GM03348 (cell line): ENCODE measurements at regions not wholly inside any gene's neighbourhood (a gene's known extent, or its start where the extent isn't known, plus 50 kb on each side); places are given as distances from the start of the nearest gene placed in this dataset.

Experiments
- DNase-seq: peaks from one replicate; pipeline ENCODE4 v3.0.0; 2012; ENCODE audit warnings: low spot score

DNA sequence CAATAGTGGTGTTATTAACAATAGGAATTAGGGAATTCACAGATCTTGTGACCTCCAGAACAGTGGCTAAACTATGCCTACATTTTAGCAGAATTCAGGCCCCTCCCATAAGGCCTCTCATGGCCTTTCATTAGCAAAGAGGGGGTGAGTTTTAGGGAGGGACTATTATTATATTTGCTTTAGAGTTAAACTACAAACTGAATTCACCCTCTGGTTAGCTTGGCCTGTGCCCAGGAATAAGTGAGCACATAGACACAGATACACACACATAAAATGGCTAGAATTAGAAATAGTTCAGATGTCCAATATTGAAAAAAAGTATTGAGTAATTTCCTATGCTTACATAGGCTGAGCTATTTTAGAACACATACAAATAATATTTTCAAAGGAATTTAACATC, 818.8 kb upstream of the COBL start:
- no peak for DNase-seq

DNA sequence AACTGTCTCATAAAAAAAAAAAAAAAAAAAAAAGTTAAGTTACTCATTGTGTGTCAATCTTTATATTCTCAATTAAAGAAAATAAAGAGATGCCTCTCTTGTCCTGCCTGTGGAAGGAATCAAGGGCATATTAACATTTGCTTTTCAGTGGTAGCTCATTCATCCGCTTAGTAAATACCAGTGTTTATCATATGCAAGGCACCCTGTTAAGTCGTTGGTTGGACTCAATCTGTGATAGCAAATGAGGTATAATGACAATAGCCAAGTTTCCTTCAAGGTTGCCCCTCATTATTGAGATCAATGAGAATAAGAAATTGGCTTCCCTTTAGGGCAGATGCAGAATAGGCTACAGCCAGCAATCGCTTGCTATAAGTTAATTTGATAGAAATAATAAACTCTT, 812.7 kb upstream of the COBL start:
- no peak for DNase-seq

DNA sequence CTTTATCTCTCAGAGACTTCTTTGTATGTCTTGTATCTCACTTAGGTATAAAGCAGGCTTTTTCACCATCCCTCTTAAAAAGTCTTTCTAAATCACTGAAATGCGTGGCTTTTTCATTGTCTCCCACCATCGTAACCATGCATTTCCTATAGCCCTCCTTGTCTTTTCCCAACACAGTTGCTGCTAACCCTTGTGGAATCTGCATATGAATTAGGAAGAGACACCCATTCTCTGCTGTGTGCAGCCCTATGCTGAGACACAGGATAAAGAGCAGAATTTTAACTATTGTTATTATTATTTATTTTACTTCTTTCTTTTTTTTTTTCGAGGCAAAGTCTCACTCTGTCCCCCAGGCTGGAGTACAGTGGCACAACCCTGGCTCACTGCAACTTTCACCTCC, 804.3 kb upstream of the COBL start:
- DNase-seq, result no peak

DNA sequence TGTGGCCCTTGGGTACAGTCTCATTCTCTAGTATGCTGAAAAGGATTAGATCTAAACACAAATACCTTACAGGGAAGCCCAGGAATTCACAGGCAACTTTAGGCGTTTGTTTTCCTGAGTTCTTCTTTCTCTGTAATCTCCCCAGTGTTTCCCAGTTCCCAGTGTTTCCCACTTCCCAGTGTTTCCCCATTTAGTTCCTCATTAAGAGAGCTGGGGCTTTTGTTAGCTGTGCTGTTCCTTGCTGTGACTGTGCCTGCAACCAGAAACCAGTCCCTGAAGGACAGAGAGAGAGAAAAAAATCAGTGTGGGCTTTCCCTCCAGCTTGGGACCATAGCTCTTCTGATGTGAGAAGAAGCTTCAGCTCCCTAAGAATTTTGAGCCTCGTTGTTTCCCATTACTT, 802.9 kb upstream of the COBL start:
- no peak for DNase-seq

DNA sequence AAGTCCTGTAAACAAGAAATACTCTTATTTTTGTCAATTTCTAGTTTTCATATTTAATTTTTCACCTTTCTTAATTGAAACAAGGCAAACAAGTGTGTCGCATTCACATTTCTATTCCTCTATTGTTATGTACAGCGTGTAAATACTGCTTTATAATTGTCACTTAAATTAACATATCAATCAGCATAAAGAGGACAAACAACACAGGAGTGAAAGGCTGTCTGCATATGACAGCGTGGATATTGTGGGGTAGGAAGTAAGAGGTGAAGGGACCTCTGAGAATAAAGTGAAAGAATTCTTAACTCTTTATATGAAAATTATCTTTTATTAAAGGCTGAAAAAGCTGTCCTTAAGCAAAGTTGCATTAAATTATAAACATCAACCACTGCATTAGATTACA, 797.9 kb upstream of the COBL start:
- DNase-seq, result no peak

DNA sequence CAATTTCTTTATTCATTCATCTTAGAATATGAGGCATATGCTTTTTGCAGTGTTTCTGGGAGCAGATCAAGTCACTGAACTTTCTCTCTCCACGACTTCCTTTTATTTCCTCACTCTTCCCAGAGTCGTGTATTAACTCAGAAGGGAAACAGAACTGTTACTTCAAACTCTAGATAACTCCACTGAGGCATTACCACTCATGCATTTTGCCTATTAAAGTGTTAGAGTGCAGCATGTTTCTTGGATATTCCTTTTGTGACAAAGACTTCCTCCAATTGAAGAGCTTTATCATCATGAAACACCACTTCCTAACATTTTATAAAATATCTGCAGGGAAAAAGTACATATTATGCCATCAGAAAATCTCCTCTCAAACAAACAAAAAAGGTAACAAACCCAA, 797.4 kb upstream of the COBL start:
- DNase-seq, result no peak

DNA sequence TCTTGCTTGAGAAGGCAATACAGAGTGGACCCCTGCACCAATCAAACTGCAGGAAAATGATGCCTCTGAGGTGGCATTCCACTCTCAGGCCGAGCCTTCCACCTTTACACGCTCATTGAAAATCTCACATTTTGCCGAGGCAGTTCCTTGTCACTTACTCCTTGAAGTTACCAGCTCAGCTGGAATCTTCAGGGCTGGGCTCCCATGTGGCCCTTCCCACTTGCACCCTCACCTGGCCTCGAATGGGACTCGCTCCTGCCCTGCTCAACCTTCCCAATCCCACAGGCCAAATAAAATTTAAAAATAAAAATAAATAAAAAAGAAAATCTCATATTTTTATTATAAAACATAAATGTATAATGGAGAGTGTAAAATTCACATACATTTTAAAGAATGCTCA, 790.7 kb upstream of the COBL start:
- DNase-seq, result no peak

DNA sequence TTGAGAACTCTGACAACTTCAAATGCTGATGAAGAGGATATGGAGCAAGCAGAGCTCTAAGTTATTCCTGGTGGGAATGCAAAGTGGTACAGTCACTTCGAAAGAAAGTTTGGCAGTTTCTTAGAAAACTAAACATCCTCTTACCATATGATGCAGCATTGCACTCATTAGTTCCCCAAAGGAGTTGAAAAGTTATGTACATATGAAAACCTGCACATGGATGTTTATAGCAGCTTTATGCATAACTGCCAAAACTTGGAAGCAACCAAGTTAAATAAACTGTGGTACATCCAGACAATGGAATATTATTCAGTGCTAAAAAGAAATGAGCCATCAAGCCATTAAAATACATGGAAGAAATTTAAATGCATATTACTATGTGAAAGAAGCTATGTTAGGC, 779.3 kb upstream of the COBL start:
- DNase-seq, result no peak

DNA sequence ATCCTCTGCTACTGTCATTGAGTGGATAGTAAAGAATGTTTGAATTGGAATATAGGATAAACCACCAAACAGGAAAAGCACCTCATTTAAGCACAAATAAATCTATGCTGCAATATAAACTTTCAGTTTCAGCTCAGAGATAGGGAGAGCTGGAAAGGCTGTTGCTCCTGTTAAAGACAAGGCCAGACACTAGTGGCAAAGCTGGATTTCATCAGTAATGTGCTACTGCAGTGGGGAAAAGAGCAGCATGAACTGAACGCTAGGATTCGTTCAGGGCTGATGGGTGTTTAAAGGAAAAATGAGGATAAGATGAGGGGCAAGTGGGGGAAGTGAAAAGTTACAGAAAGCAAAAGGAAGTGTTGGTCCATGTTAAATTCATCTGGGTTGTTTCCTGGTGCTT, 775.4 kb upstream of the COBL start:
- no peak for DNase-seq

DNA sequence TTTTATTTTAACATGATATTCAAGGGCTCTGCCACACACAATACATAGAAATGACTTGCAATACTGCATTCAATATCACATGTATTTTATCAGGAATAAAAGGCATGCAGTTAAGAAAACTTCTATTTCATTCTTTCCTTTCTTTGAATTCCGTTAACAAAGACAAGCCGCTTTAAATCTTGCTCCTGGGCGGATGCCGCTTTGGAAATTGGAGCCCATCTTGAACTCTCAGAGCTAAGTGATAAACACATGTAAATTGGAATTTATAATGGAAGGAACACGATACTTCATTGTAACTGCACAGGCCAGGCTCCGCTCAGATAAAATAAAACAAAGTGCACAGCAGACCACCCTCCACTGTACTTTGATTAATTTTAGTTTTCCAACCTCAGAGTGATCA, 774.5 kb upstream of the COBL start:
- no peak for DNase-seq

DNA sequence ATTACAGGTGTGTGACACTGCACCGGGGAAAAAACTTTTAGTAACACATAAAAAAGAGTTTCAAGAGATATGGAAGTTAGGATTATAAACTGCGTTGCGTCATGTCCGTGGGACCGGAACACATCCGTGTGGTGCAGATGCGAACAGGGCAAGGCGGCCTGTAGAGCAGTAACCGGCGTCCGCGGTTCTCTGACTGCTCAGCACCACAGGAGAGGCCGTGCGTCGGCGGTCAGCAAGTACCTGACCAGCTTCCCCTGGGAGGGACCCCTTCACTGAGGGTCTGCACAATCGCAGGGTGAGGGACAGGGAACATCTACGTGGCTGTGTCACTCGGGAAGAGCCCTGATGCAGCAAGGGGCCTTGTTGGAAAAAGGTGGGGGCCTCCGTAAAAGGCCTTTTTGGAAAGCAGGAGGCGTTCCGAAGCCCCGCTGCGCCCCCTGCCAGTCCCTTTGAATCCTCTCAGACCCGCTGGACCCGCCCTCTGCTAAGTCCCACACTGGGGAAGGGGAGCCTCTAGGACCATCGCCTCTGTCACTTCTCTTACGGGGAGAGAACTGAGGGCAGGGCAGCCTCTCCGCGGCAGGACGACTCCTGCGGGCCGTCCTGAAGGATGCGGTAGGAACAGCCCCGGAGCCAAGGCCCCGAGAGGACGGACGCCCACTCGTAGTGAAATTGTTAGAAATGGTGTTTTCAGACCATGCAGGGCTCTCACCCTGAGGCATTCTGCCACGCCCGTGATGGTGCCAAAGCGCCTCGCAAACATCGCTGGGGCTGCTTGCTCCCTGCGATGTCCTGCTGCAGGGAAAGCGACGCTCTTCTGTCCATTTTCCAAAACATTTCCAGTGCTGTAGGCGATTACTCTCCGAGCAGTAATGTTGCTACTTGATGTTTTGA, 771.6 kb upstream of the COBL start:
- no peak for DNase-seq

DNA sequence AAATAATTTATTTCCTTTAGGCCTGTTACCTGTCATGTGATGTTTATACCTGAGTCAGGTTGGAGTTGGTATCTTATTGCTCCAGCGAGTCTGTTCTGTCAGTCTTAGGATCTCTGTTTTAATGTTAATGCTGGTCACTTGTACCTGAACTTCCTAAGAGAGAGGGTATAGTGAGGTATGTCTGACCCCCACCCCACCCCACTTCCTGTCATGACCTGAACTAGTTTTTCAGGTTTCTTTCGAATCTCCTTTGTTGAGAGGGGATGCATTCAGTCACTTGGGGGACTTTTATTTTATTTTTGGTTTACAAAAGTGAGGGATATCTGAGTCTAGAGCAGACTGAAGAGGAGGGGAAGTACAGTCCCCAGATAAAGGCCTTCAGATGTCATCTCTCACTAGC, 769.0 kb upstream of the COBL start:
- DNase-seq, result no peak

DNA sequence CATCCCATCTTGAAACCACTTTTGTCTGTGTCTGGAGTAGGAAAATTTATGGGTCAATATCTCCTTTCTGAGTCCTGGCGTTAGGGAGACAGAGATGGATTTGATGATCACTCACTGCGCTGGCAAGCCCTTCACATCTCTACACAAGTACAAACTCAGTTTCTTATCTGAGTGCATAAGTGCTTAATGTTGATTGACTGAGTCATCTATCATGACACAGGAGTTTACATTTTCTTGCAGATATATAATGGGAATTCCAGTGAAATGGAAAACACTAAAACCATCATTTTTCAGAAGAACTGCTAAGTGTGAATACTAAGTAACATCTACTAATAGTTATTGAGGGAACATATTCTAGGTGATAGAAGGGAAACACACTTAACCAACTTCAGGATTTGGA, 763.9 kb upstream of the COBL start:
- no peak for DNase-seq

DNA sequence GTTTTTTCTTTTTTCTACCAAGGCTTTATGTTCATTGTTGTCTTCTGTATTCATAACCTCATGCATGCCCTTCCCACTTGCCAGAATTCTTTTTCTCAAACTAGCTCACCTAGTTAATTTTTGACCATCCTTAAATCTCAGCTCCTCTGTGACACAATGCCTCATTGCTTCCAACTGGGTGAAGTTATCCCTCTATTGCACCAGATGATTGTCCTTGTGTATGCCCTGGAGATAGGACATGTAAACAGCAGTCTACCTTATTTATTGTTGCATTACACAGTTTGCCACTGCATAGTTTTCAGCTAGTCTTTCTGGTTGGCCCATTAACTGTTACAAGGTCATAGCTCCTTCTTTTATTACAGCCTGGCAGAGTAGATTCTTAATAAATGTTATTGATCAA, 763.1 kb upstream of the COBL start:
- DNase-seq, result no peak

DNA sequence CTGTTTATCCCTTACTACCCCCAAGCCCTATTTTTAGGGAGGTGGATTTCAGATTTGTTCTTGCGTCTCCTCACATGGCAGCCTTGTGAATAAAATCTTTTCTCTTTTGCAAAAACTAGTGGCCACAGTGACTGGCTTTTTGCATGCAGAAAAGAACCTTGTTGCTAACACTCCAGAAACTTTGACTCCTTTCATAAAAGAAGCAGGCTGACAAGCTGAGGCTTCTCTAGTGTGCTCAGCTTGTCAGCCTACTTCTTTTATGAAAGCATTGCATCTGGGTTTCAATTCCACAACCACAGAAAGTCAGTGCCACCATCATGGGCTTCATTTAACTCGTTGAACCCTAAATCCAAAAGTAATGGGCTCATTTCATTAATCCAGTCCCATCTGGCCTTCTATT, 761.0 kb upstream of the COBL start:
- no peak for DNase-seq

DNA sequence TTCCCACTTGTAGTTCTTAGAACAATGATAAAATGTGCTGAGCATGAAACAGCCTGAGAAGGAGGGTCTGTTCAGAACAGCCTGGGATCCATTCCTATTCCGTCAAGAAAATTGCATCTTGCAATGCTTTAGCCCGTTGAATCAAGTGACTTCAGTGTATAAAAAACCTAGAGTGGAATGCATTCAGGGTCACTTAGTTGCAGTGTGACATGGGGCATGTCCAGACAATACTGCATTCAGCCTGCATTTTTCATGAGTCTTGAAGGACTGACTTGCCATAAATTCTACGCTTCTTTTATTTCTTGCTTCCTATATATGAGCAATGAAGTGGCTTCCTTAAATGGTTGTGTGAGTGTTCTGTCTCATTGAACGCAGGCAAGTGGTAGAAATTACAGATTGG, 758.3 kb upstream of the COBL start:
- no peak for DNase-seq

DNA sequence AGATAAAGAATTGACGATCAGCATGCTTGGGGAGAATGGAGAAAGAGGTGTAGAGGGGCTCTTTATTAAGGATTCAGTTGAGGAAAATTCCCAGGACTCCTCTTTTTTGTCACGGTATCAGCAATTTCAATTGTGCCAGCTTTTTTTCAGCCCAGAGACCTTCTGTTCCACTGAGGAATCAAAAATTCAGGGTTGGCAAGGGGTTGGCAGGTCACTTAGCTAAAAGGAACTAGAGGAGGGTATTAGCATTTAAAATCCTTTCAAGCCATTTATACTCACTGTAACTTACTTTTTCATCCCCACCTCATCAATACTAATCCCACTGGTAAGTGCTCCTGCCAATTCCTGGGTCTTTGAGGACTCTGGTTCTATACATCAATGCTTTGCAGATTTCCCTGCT, 757.5 kb upstream of the COBL start:
- DNase-seq, result no peak

DNA sequence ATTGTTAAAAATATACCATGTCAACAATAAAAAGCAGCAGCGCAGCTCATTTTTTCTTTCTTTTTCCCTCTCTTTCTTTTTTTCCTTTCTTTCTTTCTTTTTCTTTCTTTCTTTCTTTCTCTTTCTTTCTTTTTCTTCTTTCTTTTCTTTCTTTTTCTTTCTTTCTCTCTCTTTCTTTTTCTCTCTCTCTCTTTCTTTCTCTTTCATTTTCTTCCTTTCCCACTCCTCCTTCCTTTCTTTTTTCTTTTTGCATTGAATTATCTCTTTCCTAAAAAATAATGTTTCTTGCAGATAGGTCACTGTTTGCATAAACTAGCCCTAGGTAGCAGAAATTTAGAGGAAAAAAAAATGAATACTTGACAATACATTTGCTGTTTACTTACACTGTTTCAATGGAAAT, 755.1 kb upstream of the COBL start:
- no peak for DNase-seq

DNA sequence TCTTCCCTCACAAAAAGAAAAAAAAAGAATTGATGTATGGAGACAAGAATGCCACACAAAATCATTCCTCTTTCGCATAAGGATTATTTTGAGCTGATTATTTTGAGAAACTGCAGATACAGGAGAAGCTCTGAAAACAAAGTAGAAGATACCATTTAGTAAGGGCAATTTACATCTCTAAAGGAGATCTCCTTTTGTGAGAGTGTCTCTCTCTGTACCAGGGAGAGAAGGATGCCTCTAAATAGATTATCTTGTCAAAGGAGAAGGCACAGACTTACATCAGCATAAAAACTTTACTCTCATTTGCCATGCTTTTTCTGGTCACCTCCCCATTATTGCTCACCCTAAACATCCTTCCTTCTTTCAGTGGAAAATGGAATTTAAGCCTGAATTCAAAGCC, 747.9 kb upstream of the COBL start:
- no peak for DNase-seq

DNA sequence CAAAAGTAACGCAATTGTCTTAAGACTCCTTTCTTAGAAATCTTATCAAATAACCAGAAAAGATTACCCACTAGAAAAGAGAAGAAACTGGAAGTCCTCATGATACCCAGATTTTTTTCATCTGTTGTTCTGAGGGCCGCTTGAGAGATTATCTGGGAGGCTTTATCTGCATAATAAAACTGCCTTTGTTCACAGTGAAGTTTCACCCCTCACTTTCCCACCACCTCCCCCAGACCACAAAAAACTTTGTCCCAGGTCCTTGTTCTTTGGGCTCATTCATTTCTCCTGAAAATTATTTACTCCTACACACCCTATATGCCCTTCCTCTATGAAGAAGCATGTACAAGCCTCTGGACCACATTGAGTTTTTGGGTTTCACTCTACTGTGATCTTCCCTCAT, 745.1 kb upstream of the COBL start:
- DNase-seq, result no peak

DNA sequence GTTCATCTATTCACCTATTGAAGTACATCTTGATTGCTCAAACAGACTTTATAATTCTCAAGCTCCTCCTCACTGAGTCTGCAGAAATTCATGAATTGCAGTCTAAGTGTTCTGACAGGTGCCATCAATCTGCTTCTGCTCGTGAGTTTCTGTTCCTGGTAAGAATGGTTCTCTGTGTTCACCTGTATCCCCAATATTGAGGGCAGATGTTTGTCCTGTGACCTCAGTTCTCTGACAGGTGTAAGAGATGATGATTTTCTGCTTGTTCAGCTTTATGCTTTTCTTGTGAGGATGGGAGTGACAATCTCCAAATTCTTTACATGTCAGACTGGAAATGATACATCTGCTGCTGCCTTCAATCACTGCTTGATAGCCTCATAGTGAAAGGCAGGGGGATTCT, 736.9 kb upstream of the COBL start:
- DNase-seq, result no peak

DNA sequence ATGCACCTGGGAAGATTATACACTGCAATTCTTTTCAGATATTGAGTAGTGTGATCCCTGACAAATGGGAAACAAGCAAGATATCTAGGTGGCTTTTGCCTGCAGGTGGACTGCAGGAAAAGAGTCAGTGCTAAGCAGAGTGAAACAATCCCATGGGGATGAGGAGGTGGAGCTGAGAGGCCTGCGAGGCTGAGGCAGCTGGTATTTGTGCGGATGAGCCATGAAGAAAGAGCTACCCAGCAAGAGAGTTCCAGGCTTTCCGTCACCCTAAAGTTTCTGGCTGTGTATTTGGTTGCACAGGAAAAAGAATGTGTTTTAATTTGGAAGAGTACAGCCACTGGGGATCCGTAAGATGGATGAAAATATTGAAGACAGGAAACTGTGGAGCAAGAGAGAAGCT, 714.1 kb upstream of the COBL start:
- DNase-seq, result no peak

DNA sequence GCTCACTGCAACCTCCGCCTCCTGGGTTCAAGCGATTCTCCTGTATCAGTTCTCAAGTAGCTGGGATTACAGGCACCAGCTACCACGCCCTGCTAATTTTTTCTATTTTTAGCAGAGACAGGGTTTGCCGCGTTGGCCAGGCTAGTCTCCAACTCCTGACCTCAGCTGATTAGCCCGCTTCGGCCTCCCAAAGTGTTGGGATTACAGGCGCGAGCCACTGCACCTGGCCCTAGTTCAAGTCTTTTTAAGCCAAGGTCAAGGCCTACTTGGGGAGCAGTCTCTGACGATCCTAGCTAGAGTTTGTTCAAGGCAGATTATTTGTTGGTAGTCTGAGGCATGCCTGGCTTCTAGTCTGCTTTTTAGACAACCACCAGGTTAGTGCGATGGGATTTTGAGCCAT, 709.5 kb upstream of the COBL start:
- no peak for DNase-seq

DNA sequence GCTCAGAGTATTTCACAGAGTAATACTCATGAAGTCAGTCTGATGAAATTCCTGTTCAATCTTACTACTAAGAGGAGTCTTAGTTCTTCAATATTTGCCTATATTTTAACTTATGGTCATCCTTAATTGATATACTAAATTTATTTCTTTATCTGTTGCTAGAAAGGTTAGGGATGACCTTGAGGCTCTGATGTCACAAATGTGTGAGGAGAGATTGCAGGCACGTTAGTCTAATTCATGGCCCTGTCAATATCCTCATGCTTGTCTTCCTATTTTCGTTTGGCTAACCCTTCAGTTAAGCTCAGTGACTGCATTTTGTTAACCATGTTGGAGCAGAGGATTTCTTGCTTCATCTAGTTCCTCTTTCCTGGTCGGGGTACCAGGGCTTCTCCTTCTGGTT, 704.7 kb upstream of the COBL start:
- DNase-seq, result no peak

DNA sequence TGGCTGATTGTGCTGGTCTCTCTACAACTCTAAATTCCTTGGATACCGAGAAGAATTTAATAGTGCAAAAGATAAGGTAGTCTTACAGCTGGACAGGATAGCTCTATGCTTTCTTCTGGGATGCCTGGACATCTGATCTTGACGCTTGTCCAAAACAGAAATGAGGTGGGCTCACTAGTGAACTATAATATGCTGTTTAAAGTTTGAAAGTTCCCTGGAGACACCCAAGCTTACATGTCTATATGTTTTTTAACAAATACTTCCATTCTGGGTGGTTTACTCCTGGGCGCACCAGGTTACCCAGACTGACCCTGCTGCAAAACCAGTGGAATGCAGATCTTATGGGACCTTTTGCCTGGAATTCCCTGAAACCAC, 702.1 kb upstream of the COBL start:
- DNase-seq, result no peak
